Spleen (tissue), 7 donors: ENCODE measurements at regions not wholly inside any gene's neighbourhood (a gene's known extent, or its start where the extent isn't known, plus 50 kb on each side); places are given as distances from the start of the nearest gene placed in this dataset.

ENCODE experiments used
- CTCF ChIP-seq, 11 experiments: fragments of 200-600 bp in 7 of 11; fragments of 450-650 bp in 4 of 11; sonication (generic) in 4 of 11; IDR thresholded peaks in 8 of 11; conservative IDR thresholded peaks in 3 of 11; 1 replicate in 7 of 11; 2 replicates in 4 of 11; pipeline versions ENCODE4 v1.4.0 to v1.8.0; 2016 to 2021; ENCODE audit warnings: antibody characterized with exemption in 11 of 11, inconsistent platforms in 4 of 11, mild to moderate bottlenecking in 1 of 11
- POLR2A ChIP-seq, 3 donors: fragments of 450-650 bp; IDR thresholded peaks; one replicate each; pipeline ENCODE4 v1.5.1; 2017; ENCODE audit warnings: antibody characterized with exemption in 3 of 3, mild to moderate bottlenecking in 1 of 3
- donor health status: DM: no; HTN: no; CAD: no; lungs with moderate emphysema.
- donor health status: DM: no; HTN: no; CAD: no.
- donor health status: DM: no; HTN: no; CAD: no.

GRCh38 chr12:5220099-5220498 lies 176.4 kb downstream of the KCNA5 start:
- TF ChIP-seq CTCF (IDR thresholded peaks at IDR 0.05 in 8 of 11, conservative IDR thresholded peaks at IDR 0.05 in 3 of 11) (no peak), POLR2A (IDR thresholded peaks at IDR 0.05) (no peak)
